NB4 (cell line): ENCODE measurements at regions not wholly inside any gene's neighbourhood (a gene's known extent, or its start where the extent isn't known, plus 50 kb on each side); places are given as distances from the start of the nearest gene placed in this dataset.

Experiments used
- DNase-seq: peaks from one replicate; pipeline ENCODE4 v3.0.0; 2010; ENCODE audit warnings: low read depth
- H3K4me3 ChIP-seq: one replicate; pipeline ENCODE4 v1.5.1; 2011; ENCODE audit warnings: mild to moderate bottlenecking, low read depth, low read length, moderate library complexity
- MYC ChIP-seq: IDR thresholded peaks from 2 replicates; pipeline ENCODE4 v1.6.1; 2011; ENCODE audit warnings: low read depth, low read length
- POLR2A ChIP-seq: IDR thresholded peaks from 2 replicates; pipeline ENCODE4 v1.6.1; 2011; ENCODE audit warnings: mild to moderate bottlenecking; ENCODE audit not compliant: insufficient read length; ENCODE audit errors: extremely low read depth
- TF ChIP-seq, protein P1 (sequence below): IDR thresholded peaks from 2 replicates; pipeline ENCODE4 v1.6.1; 2011; ENCODE audit warnings: low read depth, low read length
- TF ChIP-seq, protein P2 (sequence below): IDR thresholded peaks from one replicate; pipeline ENCODE4 v1.5.1; 2012; ENCODE audit warnings: low read depth, low read length

DNA sequence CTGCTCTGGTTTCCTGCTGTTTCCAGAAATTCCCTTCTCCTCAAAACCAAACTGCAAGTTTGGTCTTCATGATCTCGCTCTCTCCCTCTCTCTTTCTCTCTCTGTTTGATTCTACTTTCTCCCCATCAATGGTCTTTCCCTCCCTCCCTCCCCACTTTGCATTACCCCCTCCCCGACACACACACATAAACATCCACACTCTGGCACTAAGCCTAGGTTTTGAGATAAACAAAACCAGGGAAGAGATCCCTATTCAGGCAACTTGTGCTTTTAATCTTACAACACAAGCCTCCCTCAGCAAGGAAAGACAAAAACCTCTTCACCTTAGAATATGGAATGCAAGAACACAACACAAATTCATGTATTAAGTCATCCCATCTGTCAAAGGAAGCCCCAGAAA lies 73.5 kb upstream of the PTPRT start:
- no peak overlapping the region for H3K4me3 ChIP-seq
- TF ChIP-seq, protein P1, sequence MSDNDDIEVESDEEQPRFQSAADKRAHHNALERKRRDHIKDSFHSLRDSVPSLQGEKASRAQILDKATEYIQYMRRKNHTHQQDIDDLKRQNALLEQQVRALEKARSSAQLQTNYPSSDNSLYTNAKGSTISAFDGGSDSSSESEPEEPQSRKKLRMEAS = no peak
- TF ChIP-seq MYC (no peak), POLR2A (no peak)
- TF ChIP-seq, protein P2, sequence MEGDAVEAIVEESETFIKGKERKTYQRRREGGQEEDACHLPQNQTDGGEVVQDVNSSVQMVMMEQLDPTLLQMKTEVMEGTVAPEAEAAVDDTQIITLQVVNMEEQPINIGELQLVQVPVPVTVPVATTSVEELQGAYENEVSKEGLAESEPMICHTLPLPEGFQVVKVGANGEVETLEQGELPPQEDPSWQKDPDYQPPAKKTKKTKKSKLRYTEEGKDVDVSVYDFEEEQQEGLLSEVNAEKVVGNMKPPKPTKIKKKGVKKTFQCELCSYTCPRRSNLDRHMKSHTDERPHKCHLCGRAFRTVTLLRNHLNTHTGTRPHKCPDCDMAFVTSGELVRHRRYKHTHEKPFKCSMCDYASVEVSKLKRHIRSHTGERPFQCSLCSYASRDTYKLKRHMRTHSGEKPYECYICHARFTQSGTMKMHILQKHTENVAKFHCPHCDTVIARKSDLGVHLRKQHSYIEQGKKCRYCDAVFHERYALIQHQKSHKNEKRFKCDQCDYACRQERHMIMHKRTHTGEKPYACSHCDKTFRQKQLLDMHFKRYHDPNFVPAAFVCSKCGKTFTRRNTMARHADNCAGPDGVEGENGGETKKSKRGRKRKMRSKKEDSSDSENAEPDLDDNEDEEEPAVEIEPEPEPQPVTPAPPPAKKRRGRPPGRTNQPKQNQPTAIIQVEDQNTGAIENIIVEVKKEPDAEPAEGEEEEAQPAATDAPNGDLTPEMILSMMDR = no peak
- DNase-seq = no peak

DNA sequence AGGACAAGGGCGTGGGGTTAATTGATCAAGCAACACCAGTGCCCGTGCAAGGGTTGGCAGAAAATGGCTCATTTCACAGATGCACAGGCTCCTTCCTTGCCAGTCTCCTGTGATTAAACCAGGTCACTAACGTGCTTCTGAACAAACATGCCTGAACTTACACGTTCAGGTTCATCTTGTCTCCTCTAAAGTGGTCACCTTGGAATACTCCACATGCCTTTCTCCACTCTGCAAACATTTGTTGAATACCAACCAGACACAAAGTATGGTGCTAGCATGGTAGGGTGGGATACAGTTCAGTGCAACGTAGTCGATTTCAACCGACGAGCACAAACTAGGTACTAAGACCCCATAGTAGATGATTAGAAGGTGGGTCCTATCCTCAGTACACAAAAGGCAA lies 72.6 kb upstream of the PTPRT start:
- no peak overlapping the region for H3K4me3 ChIP-seq
- TF ChIP-seq POLR2A (no peak), MYC (no peak)
- TF ChIP-seq, protein P1 = no peak
- TF ChIP-seq, protein P2 = no peak
- no peak for DNase-seq

DNA sequence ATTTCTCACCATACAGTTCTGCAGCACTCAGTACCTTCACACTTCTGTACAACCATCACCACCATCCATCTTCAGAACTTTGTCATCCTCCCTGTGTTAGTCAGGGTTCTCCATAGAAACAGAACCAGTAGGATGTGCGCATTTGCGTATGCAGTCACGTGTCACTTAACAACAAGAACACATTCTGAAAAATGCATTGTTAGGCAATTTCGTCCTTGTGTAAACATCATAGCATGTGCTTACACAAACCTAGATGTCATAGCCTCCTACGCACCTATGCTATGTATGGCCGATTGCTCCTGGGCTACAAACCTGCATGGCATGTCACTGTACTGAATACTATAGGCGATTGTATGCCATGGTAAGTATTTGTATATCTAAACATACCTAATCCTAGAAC lies 66.2 kb upstream of the PTPRT start:
- H3K4me3 ChIP-seq = no peak overlapping the region
- DNase-seq = no peak
- TF ChIP-seq, protein P1 = no peak
- TF ChIP-seq, protein P2 = no peak
- TF ChIP-seq MYC (no peak), POLR2A (no peak)

- no peak for DNase-seq
- no peak overlapping the region for H3K4me3 ChIP-seq
- TF ChIP-seq POLR2A (no peak), MYC (no peak)
- TF ChIP-seq, protein P2 = no peak
- TF ChIP-seq, protein P1 = no peak
Measured at GRCh38 chr20:43252761-43253160, 63.1 kb upstream of the PTPRT start.

DNA sequence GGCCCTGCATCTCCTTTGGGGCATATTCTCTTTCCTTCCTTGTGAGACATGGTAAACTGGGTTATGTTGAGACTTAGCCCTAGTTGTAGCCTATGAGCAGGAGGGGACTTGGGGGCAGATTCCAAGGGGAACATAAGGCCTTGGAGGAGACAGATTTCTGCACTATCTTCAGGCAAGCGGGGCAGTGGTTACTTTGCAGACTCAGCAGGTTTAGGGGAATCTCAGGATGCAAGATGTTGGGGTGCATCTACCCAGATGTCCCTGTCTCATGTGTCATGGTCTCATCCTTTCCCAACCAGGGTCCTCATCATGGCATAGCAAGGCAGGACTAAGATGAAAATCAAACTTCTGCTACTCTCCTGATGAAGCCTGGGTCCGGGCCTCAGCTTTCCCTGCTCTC lies 58.6 kb upstream of the PTPRT start:
- DNase-seq = no peak
- TF ChIP-seq MYC (no peak), POLR2A (no peak)
- TF ChIP-seq, protein P2 = no peak
- TF ChIP-seq, protein P1 = no peak
- H3K4me3 ChIP-seq = no peak overlapping the region

GRCh38 chr20:43247361-43247760 lies 57.7 kb upstream of the PTPRT start:
- DNase-seq = no peak
- TF ChIP-seq, protein P1 = no peak
- TF ChIP-seq POLR2A = no peak
- no peak overlapping the region for H3K4me3 ChIP-seq
